Right lobe of liver (tissue), 4 donors: ENCODE measurements at regions not wholly inside any gene's neighbourhood (a gene's known extent, or its start where the extent isn't known, plus 50 kb on each side); places are given as distances from the start of the nearest gene placed in this dataset.

Source experiments
- CTCF ChIP-seq, 4 donors: fragments of 200-600 bp in 3 of 4; fragments of 450-650 bp in 1 of 4; IDR thresholded peaks; one replicate each; pipeline versions ENCODE4 v1.5.1 to v1.8.0; 2016 to 2022; ENCODE audit warnings: antibody characterized with exemption in 4 of 4, mild to moderate bottlenecking in 2 of 4
- POLR2A ChIP-seq: fragments of 450-650 bp; IDR thresholded peaks from one replicate; pipeline ENCODE4 v1.6.1; 2017; ENCODE audit warnings: antibody characterized with exemption, mild to moderate bottlenecking
- donor health status: DM: no; HTN: no; CAD: no.
- donor health status: DM: no; HTN: no; CAD: no.
- donor health status: DM: no; HTN: yes; CAD: no.

GRCh38 chr3:154900816-154901215, 179.3 kb upstream of the MME start:
- TF ChIP-seq CTCF (IDR thresholded peaks at IDR 0.05) (no peak), POLR2A (no peak)
